ENCODE measurements at regions not wholly inside any gene's neighbourhood (a gene's known extent, or its start where the extent isn't known, plus 50 kb on each side); places are given as distances from the start of the nearest gene placed in this dataset.

GRCh38 chr13:30024125-30024865 is 173.9 kb upstream of the UBL3 start (continued):
- no peak for TF ChIP-seq ZNF462 (CRISPR knock-in tag; IDR thresholded peaks at IDR 0.05)

- no peaks in the 10 kb centered on the region for H3K36me3 Mint-ChIP-seq (ENCODE audit: low read depth)
- no peak overlapping the region; the same call in 1 of the 2 replicates for H2AFZ ChIP-seq
- no peak overlapping the region for H3K4me2 ChIP-seq
- peaks cover 5% of the 10 kb centered on the region for H3K27me3 Mint-ChIP-seq (ENCODE audit: insufficient read depth, low read depth, poor library complexity)
- no peak for ATAC-seq
- peaks cover 20% of the 10 kb centered on the region for H3K4me1 Mint-ChIP-seq
- no peaks in the 10 kb centered on the region for H3K9me2 ChIP-seq (ENCODE audit: insufficient read depth)
- peaks cover 16% of the 10 kb centered on the region for H3K4me1 ChIP-seq (ENCODE audit: insufficient read depth)
- H3K9me3 Mint-ChIP-seq, result no peaks in the 10 kb centered on the region
- H3F3A ChIP-seq (replicated peaks; ENCODE audit: low read depth), result no peaks in the 10 kb centered on the region
- no peak overlapping the region for H3K4me3 ChIP-seq
- no peak overlapping the region for H3K27ac Mint-ChIP-seq
- no peaks in the 10 kb centered on the region for H4K20me1 ChIP-seq (replicated peaks; ENCODE audit: insufficient read depth)
- no peaks in the 10 kb centered on the region for H3K36me3 ChIP-seq (ENCODE audit: insufficient read depth)
- no peak overlapping the region for H3K27ac ChIP-seq (ENCODE audit: low read depth)
- no peaks in the 10 kb centered on the region for H3K27me3 ChIP-seq (ENCODE audit: insufficient read depth)
- H3K4me3 Mint-ChIP-seq, result no peak overlapping the region
- H3K79me2 ChIP-seq (replicated peaks; ENCODE audit: insufficient read depth), result no peaks in the 10 kb centered on the region
- DNase-seq (ENCODE audit: low spot score), result no peak
- TF ChIP-seq POLR2AphosphoS5 (IDR thresholded peaks at IDR 0.05; ENCODE audit: low read depth) (no peak), STAT1 (IDR thresholded peaks at IDR 0.05; ENCODE audit: unreplicated experiment) (no peak), ETS1 (IDR thresholded peaks at IDR 0.05) (no peak), NANOG (IDR thresholded peaks at IDR 0.05; ENCODE audit: borderline replicate concordance) (no peak), JUNB (IDR thresholded peaks at IDR 0.05; ENCODE audit: unreplicated experiment) (no peak), EZH2 (IDR thresholded peaks at IDR 0.05; ENCODE audit: low read depth, unreplicated experiment) (no peak), CREB1 (CRISPR knock-in tag; IDR thresholded peaks at IDR 0.05; ENCODE audit: low read depth) (no peak)
Observed at GRCh38 chr13:30023196-30023895, 172.9 kb upstream of the UBL3 start.

Data from GM23338 (cell line).